DND-41 (cell line): ENCODE measurements at regions not wholly inside any gene's neighbourhood (a gene's known extent, or its start where the extent isn't known, plus 50 kb on each side); places are given as distances from the start of the nearest gene placed in this dataset.

Source experiments
- ATAC-seq: fragments of 200-7000 bp; cut with Tn5 transposase; 3 replicates; pipeline ENCODE4 v1.9.1; 2021; ENCODE audit warnings: low read depth; ENCODE audit not compliant: insufficient read depth
- DNase-seq: peaks from one replicate; pipeline ENCODE4 v3.0.0-alpha.2; 2020
- H2AFZ ChIP-seq: 2 replicates; pipeline ENCODE4 v1.6.0; 2012; ENCODE audit warnings: low read depth, low read length
- H3K27ac ChIP-seq: 2 replicates; pipeline ENCODE4 v1.5.1; 2012; ENCODE audit warnings: low read length, inconsistent platforms
- H3K27me3 ChIP-seq: fragments of 200-600 bp; sonication (generic); 2 replicates; pipeline ENCODE4 v1.6.0; 2012; ENCODE audit warnings: low read length, mild to moderate bottlenecking, inconsistent platforms; ENCODE audit not compliant: insufficient read depth, poor library complexity
- H3K36me3 ChIP-seq: 2 replicates; pipeline ENCODE4 v1.5.1; 2012; ENCODE audit warnings: low read length, inconsistent platforms; ENCODE audit not compliant: insufficient read depth
- H3K4me1 ChIP-seq: 2 replicates; pipeline ENCODE4 v1.5.1; 2012; ENCODE audit warnings: mild to moderate bottlenecking, low read length; ENCODE audit not compliant: insufficient read depth
- H3K4me2 ChIP-seq: 2 replicates; pipeline ENCODE4 v1.6.0; 2012; ENCODE audit warnings: mild to moderate bottlenecking, moderate library complexity, low read length, inconsistent platforms; ENCODE audit not compliant: insufficient read depth
- H3K4me3 ChIP-seq, 2 experiments: fragments of 200-600 bp in 1 of 2; shearing (Covaris generic) in 1 of 2; 2 replicates each; pipeline ENCODE4 v1.5.1; 2012 to 2016; ENCODE audit warnings: inconsistent platforms in 2 of 2, low read length in 2 of 2, mild to moderate bottlenecking in 2 of 2, low read depth in 1 of 2, moderate library complexity in 1 of 2
- H3K79me2 ChIP-seq: 2 replicates; pipeline ENCODE4 v1.6.0; 2012; ENCODE audit warnings: low read length, inconsistent platforms; ENCODE audit not compliant: insufficient read depth
- H3K9ac ChIP-seq: 2 replicates; pipeline ENCODE4 v1.6.0; 2012; ENCODE audit warnings: low read depth, mild to moderate bottlenecking, inconsistent platforms, low read length, moderate library complexity
- H3K9me3 ChIP-seq: 2 replicates; pipeline ENCODE4 v1.5.1; 2012; ENCODE audit warnings: low read length, moderate library complexity, mild to moderate bottlenecking, inconsistent platforms; ENCODE audit not compliant: insufficient read depth, severe bottlenecking
- H4K20me1 ChIP-seq: 2 replicates; pipeline ENCODE4 v1.6.0; 2012; ENCODE audit warnings: low read length; ENCODE audit not compliant: insufficient read depth
- EZH2 ChIP-seq: IDR thresholded peaks from 3 replicates; pipeline ENCODE4 v1.6.1; 2012; ENCODE audit warnings: borderline replicate concordance, low read depth, mild to moderate bottlenecking, moderate library complexity, low read length, inconsistent platforms; ENCODE audit not compliant: severe bottlenecking
- TF ChIP-seq, protein P1 (sequence below): IDR thresholded peaks from 2 replicates; pipeline ENCODE4 v1.5.1; 2012; ENCODE audit warnings: borderline replicate concordance, low read length, moderate library complexity, mild to moderate bottlenecking; ENCODE audit not compliant: poor library complexity, severe bottlenecking; ENCODE audit errors: extremely low read depth

DNA sequence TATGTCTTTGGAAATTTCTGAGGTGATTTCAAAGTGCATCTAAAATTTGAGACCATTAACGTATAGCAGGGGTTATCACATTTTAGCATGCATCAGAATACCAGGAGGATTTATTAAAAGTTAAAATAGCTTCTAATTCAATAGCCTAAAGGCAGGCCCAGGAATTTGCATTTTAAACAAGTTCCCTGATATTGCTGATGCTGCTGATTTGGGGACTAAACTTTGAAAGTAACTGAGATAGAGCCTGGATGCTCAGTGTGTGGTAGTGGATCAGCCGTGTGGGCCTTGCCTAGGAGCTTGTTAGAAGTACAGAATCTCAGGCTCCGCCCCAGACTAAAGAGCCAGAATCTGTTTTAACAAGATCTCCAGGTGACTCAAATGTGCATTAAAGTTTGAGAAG is 375.0 kb upstream of the FBXO33 start:
- no peak overlapping the region for H3K27ac ChIP-seq
- DNase-seq (no peak), ATAC-seq (no peak)
- no peak overlapping the region for H3K4me3 ChIP-seq
- TF ChIP-seq, protein P1, sequence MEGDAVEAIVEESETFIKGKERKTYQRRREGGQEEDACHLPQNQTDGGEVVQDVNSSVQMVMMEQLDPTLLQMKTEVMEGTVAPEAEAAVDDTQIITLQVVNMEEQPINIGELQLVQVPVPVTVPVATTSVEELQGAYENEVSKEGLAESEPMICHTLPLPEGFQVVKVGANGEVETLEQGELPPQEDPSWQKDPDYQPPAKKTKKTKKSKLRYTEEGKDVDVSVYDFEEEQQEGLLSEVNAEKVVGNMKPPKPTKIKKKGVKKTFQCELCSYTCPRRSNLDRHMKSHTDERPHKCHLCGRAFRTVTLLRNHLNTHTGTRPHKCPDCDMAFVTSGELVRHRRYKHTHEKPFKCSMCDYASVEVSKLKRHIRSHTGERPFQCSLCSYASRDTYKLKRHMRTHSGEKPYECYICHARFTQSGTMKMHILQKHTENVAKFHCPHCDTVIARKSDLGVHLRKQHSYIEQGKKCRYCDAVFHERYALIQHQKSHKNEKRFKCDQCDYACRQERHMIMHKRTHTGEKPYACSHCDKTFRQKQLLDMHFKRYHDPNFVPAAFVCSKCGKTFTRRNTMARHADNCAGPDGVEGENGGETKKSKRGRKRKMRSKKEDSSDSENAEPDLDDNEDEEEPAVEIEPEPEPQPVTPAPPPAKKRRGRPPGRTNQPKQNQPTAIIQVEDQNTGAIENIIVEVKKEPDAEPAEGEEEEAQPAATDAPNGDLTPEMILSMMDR = no peak
- TF ChIP-seq EZH2 = no peak
- no peaks in the 10 kb centered on the region for H3K27me3 ChIP-seq
- no peaks in the 10 kb centered on the region for H3K36me3 ChIP-seq
- H3K4me1 ChIP-seq = no peaks in the 10 kb centered on the region
- H3K79me2 ChIP-seq = no peaks in the 10 kb centered on the region
- H2AFZ ChIP-seq = no peak overlapping the region
- H3K9me3 ChIP-seq = no peaks in the 10 kb centered on the region
- no peaks in the 10 kb centered on the region for H4K20me1 ChIP-seq
- H3K9ac ChIP-seq = no peak overlapping the region
- H3K4me2 ChIP-seq = no peak overlapping the region

DNA sequence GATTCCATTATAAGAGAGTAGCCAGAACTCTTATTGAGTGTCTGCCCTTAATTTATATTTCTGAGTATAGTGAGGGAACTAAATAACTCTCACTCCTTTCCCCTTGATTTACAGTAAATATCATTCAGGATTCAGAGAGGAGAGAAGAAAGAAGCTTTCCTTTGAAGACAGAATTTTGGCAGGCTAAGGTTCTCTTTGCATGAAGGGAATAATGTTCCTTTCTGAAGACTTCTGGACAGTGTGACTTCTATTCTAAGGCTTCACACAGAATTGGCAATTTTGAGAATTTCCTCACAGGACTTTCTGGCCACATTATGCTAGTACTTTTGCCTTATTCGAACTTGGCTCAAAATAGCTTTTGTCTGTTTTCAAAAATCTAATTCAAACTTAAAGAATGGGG is 352.2 kb upstream of the FBXO33 start:
- no peak overlapping the region for H3K4me2 ChIP-seq
- no peak overlapping the region for H3K4me3 ChIP-seq
- no peaks in the 10 kb centered on the region for H3K27me3 ChIP-seq
- no peak for DNase-seq
- no peaks in the 10 kb centered on the region for H3K9me3 ChIP-seq
- no peaks in the 10 kb centered on the region for H4K20me1 ChIP-seq
- H2AFZ ChIP-seq = no peak overlapping the region
- H3K9ac ChIP-seq = no peak overlapping the region
- no peaks in the 10 kb centered on the region for H3K36me3 ChIP-seq
- TF ChIP-seq EZH2 = no peak
- TF ChIP-seq, protein P1 = no peak
- no peaks in the 10 kb centered on the region for H3K4me1 ChIP-seq
- H3K79me2 ChIP-seq = no peaks in the 10 kb centered on the region
- ATAC-seq = no peak
- H3K27ac ChIP-seq = no peak overlapping the region

DNA sequence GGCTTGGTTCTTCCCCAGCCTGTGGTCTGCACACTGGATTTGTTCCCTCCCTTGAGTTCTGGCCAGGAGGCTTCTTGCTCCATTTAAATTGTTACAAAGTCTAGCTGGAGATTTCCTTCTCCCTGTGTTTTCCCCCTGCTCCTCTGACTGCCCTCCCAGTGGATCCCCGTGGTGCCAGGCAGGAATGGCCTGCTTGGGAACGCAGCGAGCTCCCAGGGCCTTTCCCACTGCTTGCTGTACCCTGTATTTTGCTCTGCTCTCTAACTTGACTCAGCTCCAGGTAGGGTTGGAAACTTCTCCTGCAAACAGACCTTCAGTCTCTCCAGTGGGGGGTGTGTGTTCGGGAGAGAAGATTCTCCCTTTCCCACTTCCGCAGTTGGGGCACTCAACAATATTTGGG is 349.2 kb upstream of the FBXO33 start:
- no peaks in the 10 kb centered on the region for H3K27me3 ChIP-seq
- no peak overlapping the region for H3K27ac ChIP-seq
- no peaks in the 10 kb centered on the region for H3K79me2 ChIP-seq
- H3K4me2 ChIP-seq = no peak overlapping the region
- ATAC-seq = no peak
- H3K9ac ChIP-seq = no peak overlapping the region
- DNase-seq = no peak
- H3K4me3 ChIP-seq = no peak overlapping the region
- H3K4me1 ChIP-seq = no peaks in the 10 kb centered on the region
- no peak overlapping the region for H2AFZ ChIP-seq
- no peaks in the 10 kb centered on the region for H4K20me1 ChIP-seq
- no peaks in the 10 kb centered on the region for H3K36me3 ChIP-seq
- no peak for TF ChIP-seq EZH2
- TF ChIP-seq, protein P1 = no peak
- no peaks in the 10 kb centered on the region for H3K9me3 ChIP-seq
